SU-DHL-6 (cell line): ENCODE measurements at regions not wholly inside any gene's neighbourhood (a gene's known extent, or its start where the extent isn't known, plus 50 kb on each side); places are given as distances from the start of the nearest gene placed in this dataset.

Experiments
- H2AFZ ChIP-seq: fragments of 200-600 bp; sonication (generic); 2 replicates; pipeline ENCODE4 v1.6.1; 2014; ENCODE audit warnings: low read depth, mild to moderate bottlenecking, moderate library complexity, mixed read lengths, antibody characterized with exemption, low read length; ENCODE audit not compliant: severe bottlenecking
- H3F3A ChIP-seq: fragments of 200-600 bp; shearing (Covaris generic); 2 replicates; pipeline ENCODE4 v1.6.0; 2016; ENCODE audit warnings: antibody characterized with exemption, mild to moderate bottlenecking; ENCODE audit not compliant: insufficient read depth
- H3K27ac ChIP-seq: fragments of 200-600 bp; sonication (generic); 2 replicates; pipeline ENCODE4 v1.5.1; 2016; ENCODE audit warnings: low read depth, mild to moderate bottlenecking, low read length, moderate library complexity, mixed read lengths
- H3K27me3 ChIP-seq: fragments of 200-600 bp; sonication (generic), shearing (Covaris generic); 2 replicates; pipeline ENCODE4 v1.6.0; 2014; ENCODE audit warnings: mild to moderate bottlenecking, low read length
- H3K36me3 ChIP-seq: fragments of 200-600 bp; sonication (generic); 2 replicates; pipeline ENCODE4 v1.6.1; 2014; ENCODE audit warnings: mild to moderate bottlenecking, low read length, mixed read lengths
- H3K4me2 ChIP-seq: fragments of 300-600, 200-600 bp; shearing (Covaris generic), sonication (generic); 2 replicates; pipeline ENCODE4 v1.6.0; 2014; ENCODE audit warnings: low read length, low read depth, mild to moderate bottlenecking; ENCODE audit not compliant: poor library complexity, severe bottlenecking
- H3K4me3 ChIP-seq: fragments of 200-600 bp; sonication (generic); 2 replicates; pipeline ENCODE4 v1.5.1; 2014; ENCODE audit warnings: antibody characterized with exemption, low read length, mild to moderate bottlenecking, mixed read lengths; ENCODE audit not compliant: insufficient read depth, poor library complexity, severe bottlenecking
- H3K79me2 ChIP-seq: fragments of 200-600 bp; sonication (generic); 2 replicates; pipeline ENCODE4 v1.6.1; 2014; ENCODE audit warnings: mild to moderate bottlenecking, low read length, moderate library complexity; ENCODE audit not compliant: insufficient read depth
- H3K9ac ChIP-seq: fragments of 200-600 bp; sonication (generic); 2 replicates; pipeline ENCODE4 v1.7.0; 2014; ENCODE audit warnings: mild to moderate bottlenecking, low read length
- H3K9me2 ChIP-seq: fragments of 200-600 bp; sonication (generic); replicated peaks from 2 replicates; pipeline ENCODE4 v1.6.1; 2014; ENCODE audit warnings: low read length; ENCODE audit not compliant: insufficient read depth
- H3K9me3 ChIP-seq: fragments of 200-600 bp; sonication (generic); 2 replicates; pipeline ENCODE4 v1.6.1; 2014; ENCODE audit warnings: low read length, mixed read lengths; ENCODE audit not compliant: insufficient read depth
- H4K20me1 ChIP-seq: fragments of 200-600 bp; sonication (generic); 2 replicates; pipeline ENCODE4 v1.6.1; 2014; ENCODE audit warnings: low read depth, mild to moderate bottlenecking, antibody characterized with exemption, low read length, moderate library complexity, mixed read lengths
- EZH2phosphoT487 ChIP-seq: fragments of 200-600 bp; sonication (generic), shearing (Covaris generic); conservative IDR thresholded peaks from 2 replicates; pipeline ENCODE4 v1.6.1; 2018; ENCODE audit warnings: mild to moderate bottlenecking, antibody characterized with exemption, low read length, moderate library complexity, mixed read lengths
- TF ChIP-seq, protein P1 (sequence below): fragments of 200-600 bp; sonication (generic); IDR thresholded peaks from one replicate; pipeline ENCODE4 v1.5.1; 2017; ENCODE audit warnings: antibody characterized with exemption, mild to moderate bottlenecking, low read length, moderate library complexity; ENCODE audit not compliant: insufficient read depth, poor library complexity, severe bottlenecking

DNA sequence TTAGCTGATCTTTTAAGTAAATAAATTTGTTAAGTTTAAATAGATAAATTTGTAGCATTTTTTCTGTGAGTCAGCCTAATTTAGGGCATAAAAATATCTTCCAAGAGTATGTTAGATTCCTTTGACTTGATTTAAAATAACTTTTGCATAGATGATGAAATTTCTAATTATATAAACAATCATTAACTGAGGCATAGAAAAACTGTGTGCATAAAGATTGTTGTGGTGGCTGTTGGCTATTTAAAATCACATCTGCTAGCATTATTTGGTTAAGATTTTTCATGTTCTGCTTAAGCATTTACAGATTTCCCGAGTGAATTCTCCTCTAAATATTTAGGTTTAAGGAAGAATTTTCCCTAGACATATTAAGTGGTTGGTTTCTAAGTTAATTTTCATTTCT, 223.2 kb downstream of the FSCB start:
- H3F3A ChIP-seq = no peaks in the 10 kb centered on the region
- TF ChIP-seq, protein P1, sequence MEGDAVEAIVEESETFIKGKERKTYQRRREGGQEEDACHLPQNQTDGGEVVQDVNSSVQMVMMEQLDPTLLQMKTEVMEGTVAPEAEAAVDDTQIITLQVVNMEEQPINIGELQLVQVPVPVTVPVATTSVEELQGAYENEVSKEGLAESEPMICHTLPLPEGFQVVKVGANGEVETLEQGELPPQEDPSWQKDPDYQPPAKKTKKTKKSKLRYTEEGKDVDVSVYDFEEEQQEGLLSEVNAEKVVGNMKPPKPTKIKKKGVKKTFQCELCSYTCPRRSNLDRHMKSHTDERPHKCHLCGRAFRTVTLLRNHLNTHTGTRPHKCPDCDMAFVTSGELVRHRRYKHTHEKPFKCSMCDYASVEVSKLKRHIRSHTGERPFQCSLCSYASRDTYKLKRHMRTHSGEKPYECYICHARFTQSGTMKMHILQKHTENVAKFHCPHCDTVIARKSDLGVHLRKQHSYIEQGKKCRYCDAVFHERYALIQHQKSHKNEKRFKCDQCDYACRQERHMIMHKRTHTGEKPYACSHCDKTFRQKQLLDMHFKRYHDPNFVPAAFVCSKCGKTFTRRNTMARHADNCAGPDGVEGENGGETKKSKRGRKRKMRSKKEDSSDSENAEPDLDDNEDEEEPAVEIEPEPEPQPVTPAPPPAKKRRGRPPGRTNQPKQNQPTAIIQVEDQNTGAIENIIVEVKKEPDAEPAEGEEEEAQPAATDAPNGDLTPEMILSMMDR = no peak
- no peak for TF ChIP-seq EZH2phosphoT487
- no peaks in the 10 kb centered on the region for H3K9me3 ChIP-seq
- peak overlapping the region; percentile 46 for H2AFZ ChIP-seq
- no peak overlapping the region for H3K9ac ChIP-seq
- H3K79me2 ChIP-seq = no peaks in the 10 kb centered on the region
- no peaks in the 10 kb centered on the region for H3K27me3 ChIP-seq
- no peaks in the 10 kb centered on the region for H3K9me2 ChIP-seq
- H4K20me1 ChIP-seq = no peaks in the 10 kb centered on the region
- H3K27ac ChIP-seq = no peak overlapping the region
- no peak overlapping the region for H3K4me3 ChIP-seq
- no peaks in the 10 kb centered on the region for H3K36me3 ChIP-seq
- no peak overlapping the region for H3K4me2 ChIP-seq

DNA sequence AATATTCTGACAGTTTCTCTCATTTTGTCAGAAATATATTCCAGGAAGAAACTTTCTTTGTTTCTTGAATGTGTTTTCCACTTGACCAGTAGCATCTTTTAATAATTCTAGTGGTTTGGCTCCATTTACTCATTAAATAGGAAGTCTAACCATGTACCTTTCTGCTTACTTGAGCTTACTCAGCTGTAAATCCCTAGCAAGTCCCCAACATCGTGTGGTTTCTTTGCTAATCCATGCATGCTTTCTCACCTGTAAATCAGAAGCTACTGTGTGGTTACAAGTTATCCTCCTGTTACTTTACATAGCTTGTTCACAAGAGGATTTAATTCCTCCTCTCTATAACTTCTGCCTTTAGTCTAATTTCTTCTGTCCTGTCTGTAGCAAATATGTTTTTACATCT, 227.7 kb downstream of the FSCB start:
- H3K9me3 ChIP-seq = no peaks in the 10 kb centered on the region
- H3K79me2 ChIP-seq = no peaks in the 10 kb centered on the region
- no peak overlapping the region for H3K9ac ChIP-seq
- H2AFZ ChIP-seq = no peak overlapping the region
- H3K36me3 ChIP-seq = no peaks in the 10 kb centered on the region
- no peak overlapping the region for H3K4me3 ChIP-seq
- no peak for TF ChIP-seq EZH2phosphoT487
- TF ChIP-seq, protein P1 = no peak
- no peaks in the 10 kb centered on the region for H4K20me1 ChIP-seq
- H3K9me2 ChIP-seq = no peaks in the 10 kb centered on the region
- H3F3A ChIP-seq = no peaks in the 10 kb centered on the region
- H3K27me3 ChIP-seq = no peaks in the 10 kb centered on the region
- no peak overlapping the region for H3K4me2 ChIP-seq
- no peak overlapping the region for H3K27ac ChIP-seq

DNA sequence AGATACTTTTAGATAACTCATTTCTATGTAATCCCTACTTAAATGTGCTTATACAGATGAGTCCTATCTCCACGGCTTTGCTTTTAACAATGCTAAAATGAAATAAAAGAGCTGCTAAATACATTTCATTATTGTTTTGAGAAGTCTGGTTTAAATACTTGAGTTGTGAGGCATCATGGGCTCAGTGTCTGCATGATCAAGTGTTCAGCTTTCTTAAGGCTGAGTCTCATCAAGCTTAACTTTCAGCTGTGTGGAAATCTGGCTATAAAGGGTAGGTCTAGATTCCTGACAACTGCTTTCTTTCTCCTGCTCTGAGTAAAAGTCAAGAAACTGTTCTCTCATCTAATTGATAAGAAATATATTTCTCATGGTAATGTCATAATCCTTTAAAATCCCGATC, 235.4 kb downstream of the FSCB start:
- Histone ChIP-seq H3K9me3 (no peaks in the 10 kb centered on the region), H4K20me1 (no peaks in the 10 kb centered on the region), H3K9me2 (no peaks in the 10 kb centered on the region), H2AFZ (peak overlapping the region; percentile 42), H3K4me3 (no peak overlapping the region), H3K36me3 (no peaks in the 10 kb centered on the region), H3K27me3 (no peaks in the 10 kb centered on the region), H3K4me2 (no peak overlapping the region), H3K27ac (no peak overlapping the region), H3F3A (no peaks in the 10 kb centered on the region), H3K79me2 (no peaks in the 10 kb centered on the region), H3K9ac (no peak overlapping the region)
- no peak for TF ChIP-seq EZH2phosphoT487
- TF ChIP-seq, protein P1 = no peak
